Effector memory CD8-positive, alpha-beta T cell (primary cell): ENCODE measurements at regions not wholly inside any gene's neighbourhood (a gene's known extent, or its start where the extent isn't known, plus 50 kb on each side); places are given as distances from the start of the nearest gene placed in this dataset.

Source experiments
- ATAC-seq: fragments of 150-1000 bp; cut with Tn5 transposase; replicated peaks from 2 replicates; pipeline ENCODE4 v1.10.0; 2021; ENCODE audit warnings: mild to moderate bottlenecking, moderate library complexity
- DNase-seq, 3 experiments: peaks; one replicate each; pipeline ENCODE4 v3.0.0; 2021
- H3K27ac Mint-ChIP-seq, 2 donors: one replicate each; pipeline ENCODE4 v1.8.0; 2022; ENCODE audit warnings: mild to moderate bottlenecking in 2 of 2, mixed read lengths in 2 of 2, moderate library complexity in 2 of 2
- H3K27me3 Mint-ChIP-seq, 2 donors: one replicate each; pipeline ENCODE4 v1.8.0; 2022; ENCODE audit warnings: mixed read lengths in 2 of 2
- H3K36me3 Mint-ChIP-seq: one replicate; pipeline ENCODE4 v1.8.0; 2022; ENCODE audit warnings: mild to moderate bottlenecking, moderate library complexity, mixed read lengths; ENCODE audit not compliant: insufficient read depth
- H3K4me1 Mint-ChIP-seq, 2 donors: one replicate each; pipeline ENCODE4 v1.8.0; 2022; ENCODE audit warnings: low read depth in 2 of 2, mixed read lengths in 2 of 2
- H3K4me3 Mint-ChIP-seq, 2 donors: one replicate each; pipeline ENCODE4 v1.8.0; 2022; ENCODE audit warnings: mild to moderate bottlenecking in 2 of 2, mixed read lengths in 2 of 2, moderate library complexity in 2 of 2
- H3K9me3 Mint-ChIP-seq, 2 donors: one replicate each; pipeline ENCODE4 v1.8.0; 2022; ENCODE audit warnings: mixed read lengths in 2 of 2

DNA sequence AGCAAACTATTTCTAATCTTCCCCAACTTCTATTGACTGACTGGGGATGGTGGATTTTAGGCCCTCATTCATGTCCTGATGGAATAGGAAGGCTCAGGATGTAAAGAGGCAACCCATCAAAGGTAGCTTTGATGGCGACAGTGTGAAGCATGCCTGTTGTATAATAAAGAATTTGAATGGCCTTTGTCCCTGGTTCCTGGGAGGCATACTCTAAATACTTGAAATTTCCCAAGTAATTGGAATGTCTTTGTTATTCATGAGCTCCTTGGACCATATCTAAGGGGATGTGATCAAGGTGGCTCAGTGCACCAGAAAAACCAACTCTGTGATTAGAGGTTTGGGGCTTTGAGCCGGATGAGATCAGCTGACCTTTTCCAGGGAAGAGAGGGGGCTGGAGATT is 264.5 kb upstream of the NEBL start:
- Mint-ChIP-seq H3K4me3 (no peak overlapping the region), H3K9me3 (peaks cover 3 to 5% of the 10 kb centered on the region in 2 donors), H3K27me3 (peaks cover 0 to 10% of the 10 kb centered on the region in 2 donors), H3K4me1 (no peaks in the 10 kb centered on the region), H3K36me3 (peaks cover 2% of the 10 kb centered on the region), H3K27ac (no peak overlapping the region)
- ATAC-seq (no peak), DNase-seq (no peak)

DNA sequence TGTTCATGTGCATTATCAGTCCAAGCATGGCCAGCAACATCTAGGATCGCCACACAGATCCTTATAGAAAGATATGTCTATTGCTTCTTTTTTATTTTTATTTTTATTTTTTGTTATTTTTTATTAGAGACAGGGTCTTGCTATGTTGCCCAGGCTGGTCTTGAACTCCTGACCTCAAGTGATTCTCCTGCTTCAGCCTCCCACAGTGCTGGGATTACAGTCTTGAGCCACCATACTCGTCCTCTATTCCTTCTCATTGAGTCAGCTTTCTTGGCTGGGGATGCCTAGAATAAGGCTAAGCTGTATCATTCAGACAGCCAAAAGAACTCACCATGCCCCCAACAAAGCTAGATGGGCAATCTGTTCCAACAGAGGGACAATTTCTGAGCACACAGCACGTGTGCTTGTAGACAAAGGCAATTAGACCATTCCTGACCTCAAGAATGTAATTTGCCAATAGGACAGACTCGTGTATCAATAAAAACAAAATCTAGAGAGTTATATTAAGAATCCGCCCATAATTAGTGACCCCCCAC is 264.0 kb upstream of the NEBL start:
- no peak for ATAC-seq
- H3K9me3 Mint-ChIP-seq: peaks cover 0 to 3% of the 10 kb centered on the region in 2 donors

DNA sequence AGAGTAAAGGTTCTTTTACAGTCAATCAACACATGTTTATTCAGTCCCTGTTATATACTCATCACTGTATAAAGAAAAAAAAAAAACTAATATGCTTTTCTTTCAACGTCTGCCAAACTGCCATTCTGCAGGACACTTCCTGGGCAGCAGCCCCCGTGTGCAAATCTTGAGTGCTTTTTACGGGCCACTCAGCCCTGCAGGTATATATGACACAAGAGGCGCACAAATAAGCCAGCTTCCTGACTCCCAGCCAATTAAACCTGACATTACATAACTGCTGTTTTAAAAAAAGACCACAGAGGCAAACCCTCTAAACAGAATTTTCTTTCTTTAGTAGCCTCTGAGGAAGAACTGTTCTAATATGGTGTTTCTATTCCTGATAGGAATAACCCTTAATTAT is 263.0 kb upstream of the NEBL start:
- Mint-ChIP-seq H3K4me1 (no peaks in the 10 kb centered on the region), H3K27ac (no peak overlapping the region), H3K9me3 (peaks cover 0 to 3% of the 10 kb centered on the region in 2 donors), H3K27me3 (peaks cover 0 to 10% of the 10 kb centered on the region in 2 donors), H3K4me3 (no peak overlapping the region), H3K36me3 (no peaks in the 10 kb centered on the region)
- no peak for DNase-seq
- ATAC-seq: no peak

More for the DNA sequence above, 264.0 kb upstream of the NEBL start:
- Mint-ChIP-seq H3K4me3 (no peak overlapping the region), H3K36me3 (peaks cover 2% of the 10 kb centered on the region), H3K27me3 (peaks cover 0 to 10% of the 10 kb centered on the region in 2 donors), H3K4me1 (no peaks in the 10 kb centered on the region), H3K27ac (no peak overlapping the region)
- no peak for DNase-seq

DNA sequence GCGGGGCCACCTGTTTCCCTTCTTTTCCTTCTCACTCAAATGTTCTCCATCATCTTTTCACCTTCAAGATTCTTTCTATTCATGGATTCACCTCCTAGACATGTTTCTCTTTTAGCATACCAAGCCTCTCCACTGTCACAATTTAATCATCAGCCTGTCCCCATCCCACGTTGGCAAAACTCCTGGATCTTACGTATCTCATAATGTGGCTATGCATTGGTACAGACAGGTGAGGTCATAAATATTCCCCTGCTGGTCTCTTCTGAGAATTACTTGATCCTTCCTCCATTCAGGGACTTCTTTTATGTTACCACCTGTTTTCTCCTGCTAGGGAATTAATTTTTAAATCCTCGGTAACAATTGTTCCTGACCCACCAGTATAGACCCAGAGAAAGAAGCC is 262.6 kb upstream of the NEBL start:
- Mint-ChIP-seq H3K4me3 (no peak overlapping the region), H3K4me1 (no peaks in the 10 kb centered on the region), H3K9me3 (peaks cover 0 to 3% of the 10 kb centered on the region in 2 donors), H3K36me3 (no peaks in the 10 kb centered on the region), H3K27ac (no peak overlapping the region), H3K27me3 (peaks cover 0 to 10% of the 10 kb centered on the region in 2 donors)
- ATAC-seq (no peak), DNase-seq (no peak)

DNA sequence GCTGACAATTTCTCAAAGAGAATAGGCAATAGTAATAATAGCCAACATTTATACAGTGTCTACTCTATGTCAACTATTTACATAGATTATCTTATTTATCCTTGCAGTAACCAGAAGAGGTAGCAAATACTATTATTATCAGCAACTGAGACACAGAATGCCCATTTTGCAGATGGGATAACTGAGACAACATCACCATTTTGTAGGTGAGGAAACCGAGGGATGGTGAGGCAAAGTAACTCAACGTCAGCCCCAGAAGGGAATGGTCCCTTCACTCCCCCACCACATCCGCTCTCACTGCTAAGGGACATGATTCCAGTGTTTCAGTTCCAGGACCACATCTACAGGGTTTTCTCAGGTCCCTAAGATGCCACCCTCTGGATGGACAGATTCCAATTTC is 261.2 kb upstream of the NEBL start:
- no peak overlapping the region for H3K4me3 Mint-ChIP-seq
- H3K9me3 Mint-ChIP-seq: peaks cover 0 to 3% of the 10 kb centered on the region in 2 donors
- DNase-seq: no peak
- H3K4me1 Mint-ChIP-seq: no peaks in the 10 kb centered on the region
- H3K36me3 Mint-ChIP-seq: no peaks in the 10 kb centered on the region
- no peak for ATAC-seq
- H3K27ac Mint-ChIP-seq: no peak overlapping the region
- H3K27me3 Mint-ChIP-seq: peaks cover 0 to 10% of the 10 kb centered on the region in 2 donors

DNA sequence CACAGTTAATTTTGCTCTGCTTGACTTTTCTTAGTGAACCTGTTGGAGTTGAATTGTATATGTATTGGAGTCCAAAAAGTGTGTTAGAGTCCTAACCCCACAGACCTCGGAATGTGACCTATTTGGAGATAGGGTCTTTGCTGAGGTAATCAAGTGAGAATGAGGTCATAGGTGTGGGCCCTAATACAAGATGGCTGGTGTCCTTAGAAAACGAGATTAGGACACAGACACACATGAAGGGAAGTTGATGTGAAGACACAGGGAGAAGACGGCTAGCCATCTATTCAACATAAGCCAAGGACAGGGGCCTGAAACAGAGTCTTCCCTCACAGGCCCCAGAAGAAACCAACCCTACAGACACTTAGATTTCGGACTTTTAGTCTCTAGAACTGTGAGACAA is 260.6 kb upstream of the NEBL start:
- Mint-ChIP-seq H3K27me3 (peaks cover 0 to 10% of the 10 kb centered on the region in 2 donors), H3K36me3 (no peaks in the 10 kb centered on the region), H3K9me3 (peaks cover 0 to 3% of the 10 kb centered on the region in 2 donors), H3K4me1 (no peaks in the 10 kb centered on the region), H3K27ac (no peak overlapping the region), H3K4me3 (no peak overlapping the region)
- no peak for ATAC-seq
- DNase-seq: no peak

DNA sequence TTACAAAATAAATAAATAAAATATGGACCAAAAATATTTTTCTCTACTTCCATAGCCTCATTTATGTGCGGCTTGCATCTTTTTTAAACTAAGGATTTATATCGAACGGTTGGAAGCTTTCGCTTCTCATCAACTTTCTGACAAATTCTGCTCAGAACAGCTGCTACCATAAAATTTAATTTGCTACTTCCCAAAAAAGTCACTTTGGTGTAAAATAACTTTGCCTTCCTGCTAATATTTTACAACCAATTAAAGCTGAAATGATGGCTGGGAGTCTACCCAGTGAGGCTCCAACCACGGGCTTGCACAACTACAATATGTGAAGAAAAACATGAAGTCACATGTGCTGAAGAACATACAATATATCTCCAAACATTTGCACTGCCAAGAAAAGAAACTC is 253.1 kb upstream of the NEBL start:
- ATAC-seq: no peak
- H3K9me3 Mint-ChIP-seq: no peaks in the 10 kb centered on the region

DNA sequence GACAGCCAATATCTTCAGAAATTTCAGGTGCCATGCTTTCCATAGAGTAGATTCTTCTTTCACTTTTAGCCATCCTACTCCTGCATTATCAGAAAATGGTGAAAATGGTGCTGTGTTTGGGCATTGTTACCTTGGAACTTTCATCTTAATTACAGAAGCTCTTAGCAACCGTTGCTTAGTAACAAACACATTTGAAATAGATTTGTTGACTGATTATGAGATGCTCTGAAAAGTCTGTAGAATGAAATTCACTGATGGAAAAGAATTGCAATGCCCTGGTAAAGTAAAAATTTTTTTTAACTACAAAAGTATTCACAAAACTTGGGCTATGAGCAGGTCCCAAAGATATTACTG is 249.3 kb upstream of the NEBL start:
- H3K27me3 Mint-ChIP-seq: peaks cover under 1 to 9% of the 10 kb centered on the region in 2 donors
- H3K36me3 Mint-ChIP-seq: peaks cover 3% of the 10 kb centered on the region
- ATAC-seq (no peak), DNase-seq (no peak)
- no peak overlapping the region for H3K27ac Mint-ChIP-seq
- H3K9me3 Mint-ChIP-seq: no peaks in the 10 kb centered on the region
- no peaks in the 10 kb centered on the region for H3K4me1 Mint-ChIP-seq
- H3K4me3 Mint-ChIP-seq: no peak overlapping the region

More for the DNA sequence above, 253.1 kb upstream of the NEBL start:
- Mint-ChIP-seq H3K27me3 (peaks cover 7 to 12% of the 10 kb centered on the region in 2 donors), H3K27ac (no peak overlapping the region), H3K4me3 (no peak overlapping the region), H3K36me3 (peaks cover 3% of the 10 kb centered on the region), H3K4me1 (no peaks in the 10 kb centered on the region)
- no peak for DNase-seq

DNA sequence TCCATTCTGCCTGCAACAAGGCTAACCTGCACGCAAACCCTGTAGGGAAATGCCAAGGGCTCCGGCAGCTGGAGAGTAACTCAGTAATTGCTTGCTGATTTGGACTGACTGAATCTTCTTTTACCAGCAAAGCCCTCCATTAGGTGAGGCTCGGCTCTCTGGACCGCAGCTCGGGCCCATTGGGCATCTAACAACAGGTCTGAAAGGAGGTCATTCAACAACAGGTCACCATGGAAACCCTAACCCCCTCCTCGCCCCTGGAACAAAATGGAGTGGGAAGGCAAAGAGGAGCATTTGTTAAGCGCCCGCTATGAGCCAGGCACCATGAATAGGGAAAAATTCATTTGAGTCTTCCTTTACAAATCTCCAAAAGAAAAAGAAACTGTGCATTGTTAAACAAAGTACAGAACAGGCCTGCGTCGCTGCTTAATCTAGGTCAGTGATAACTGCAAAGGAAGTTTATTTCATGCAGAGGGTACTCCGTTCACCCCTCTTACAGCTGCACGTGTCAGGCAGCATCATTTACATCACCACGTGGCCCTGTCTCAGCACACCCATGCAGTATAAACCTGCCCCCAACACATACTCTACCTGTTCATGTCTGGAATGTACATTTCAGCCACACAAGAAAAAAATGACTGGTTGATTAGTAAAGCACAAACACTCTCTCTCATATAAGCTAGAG is 248.8 kb upstream of the NEBL start:
- H3K27me3 Mint-ChIP-seq: peaks cover 4 to 9% of the 10 kb centered on the region in 2 donors
- DNase-seq (no peak), ATAC-seq (no peak)
- H3K4me1 Mint-ChIP-seq: no peaks in the 10 kb centered on the region
- no peaks in the 10 kb centered on the region for H3K9me3 Mint-ChIP-seq
- H3K36me3 Mint-ChIP-seq: peaks cover 3% of the 10 kb centered on the region
- no peak overlapping the region for H3K4me3 Mint-ChIP-seq
- H3K27ac Mint-ChIP-seq: no peak overlapping the region

DNA sequence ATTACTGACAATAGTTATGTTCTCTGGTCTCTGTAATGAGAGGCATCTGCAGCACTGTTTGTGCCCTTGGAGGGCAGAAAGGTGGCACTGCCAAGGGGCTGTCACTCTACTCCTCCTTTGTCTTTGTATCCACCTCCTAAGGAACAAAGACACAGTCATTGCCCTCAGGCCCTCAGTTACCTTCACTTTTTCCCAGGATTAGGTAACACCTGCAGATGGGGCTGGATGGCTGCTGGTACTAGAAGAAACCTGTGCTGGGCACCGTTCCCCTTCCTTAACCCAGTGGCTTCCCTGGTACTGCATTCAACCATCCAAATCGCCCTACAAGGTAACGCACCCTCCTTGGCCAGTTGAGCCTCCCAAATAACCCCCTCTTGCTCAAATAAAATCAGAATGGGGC is 246.9 kb upstream of the NEBL start:
- H3K4me3 Mint-ChIP-seq: no peak overlapping the region
- no peaks in the 10 kb centered on the region for H3K9me3 Mint-ChIP-seq
- H3K4me1 Mint-ChIP-seq: no peaks in the 10 kb centered on the region
- H3K36me3 Mint-ChIP-seq: no peaks in the 10 kb centered on the region
- H3K27me3 Mint-ChIP-seq: peaks cover 5 to 9% of the 10 kb centered on the region in 2 donors
- H3K27ac Mint-ChIP-seq: no peak overlapping the region
- DNase-seq (no peak), ATAC-seq (no peak)

DNA sequence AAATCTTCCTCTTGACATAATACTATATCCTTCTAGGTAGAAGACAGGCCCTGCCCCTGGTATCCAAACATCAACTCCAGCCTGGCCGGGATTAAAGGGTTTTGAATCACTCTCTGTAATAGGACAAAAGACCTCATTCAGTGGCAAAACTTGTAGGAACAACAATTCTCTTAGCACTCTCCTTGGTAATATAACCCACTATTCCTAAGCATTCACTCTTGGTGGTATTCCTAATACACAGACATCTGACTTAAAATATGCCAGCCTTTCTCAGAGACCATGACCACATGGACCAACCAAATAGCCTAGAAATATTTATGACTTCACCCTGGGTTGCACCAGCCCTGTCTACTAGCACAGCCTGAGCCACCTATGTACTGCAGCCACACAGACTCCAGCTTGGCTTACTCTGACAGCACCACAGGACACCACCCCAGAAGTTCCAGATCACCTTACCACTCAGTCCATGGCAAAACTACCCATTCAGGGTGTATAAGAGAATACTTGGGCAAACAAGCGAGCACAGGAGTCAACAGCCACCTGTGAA is 244.9 kb upstream of the NEBL start:
- DNase-seq: no peak
- H3K36me3 Mint-ChIP-seq: no peaks in the 10 kb centered on the region
- H3K9me3 Mint-ChIP-seq: no peaks in the 10 kb centered on the region
- no peak for ATAC-seq
- peaks cover 5 to 9% of the 10 kb centered on the region in 2 donors for H3K27me3 Mint-ChIP-seq
- no peaks in the 10 kb centered on the region for H3K4me1 Mint-ChIP-seq
- H3K4me3 Mint-ChIP-seq: no peak overlapping the region
- no peak overlapping the region for H3K27ac Mint-ChIP-seq

DNA sequence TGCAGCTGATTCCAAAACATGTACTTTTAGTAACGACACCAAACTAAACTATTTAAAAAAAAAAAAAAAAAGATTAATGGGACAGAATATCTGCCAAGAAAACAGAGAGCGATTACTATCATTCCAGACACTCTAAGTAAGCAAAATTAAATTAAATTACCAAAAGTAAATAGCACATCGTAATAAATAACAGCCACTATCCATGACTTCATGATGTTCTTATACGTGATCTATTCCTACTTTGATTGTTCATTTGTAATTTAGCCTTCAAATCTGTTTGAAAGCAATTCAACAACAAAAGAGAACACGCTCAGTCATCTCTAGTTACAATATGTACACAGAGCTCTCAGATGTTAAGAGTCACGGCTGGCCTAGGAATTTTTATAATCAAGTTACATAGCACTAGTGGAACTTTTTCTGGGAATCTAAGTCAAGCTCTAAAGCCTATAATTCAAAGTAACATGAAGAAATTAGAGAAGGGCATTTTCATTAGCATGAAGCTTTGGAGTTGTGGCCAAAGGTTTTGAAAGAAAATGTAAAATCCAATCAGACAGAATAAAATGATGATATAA is 241.7 kb upstream of the NEBL start:
- Mint-ChIP-seq H3K27ac (no peak overlapping the region), H3K9me3 (peaks cover 0 to 2% of the 10 kb centered on the region in 2 donors), H3K27me3 (peaks cover 18 to 28% of the 10 kb centered on the region in 2 donors), H3K36me3 (no peaks in the 10 kb centered on the region), H3K4me3 (no peak overlapping the region), H3K4me1 (no peaks in the 10 kb centered on the region)
- ATAC-seq (no peak), DNase-seq (no peak)

DNA sequence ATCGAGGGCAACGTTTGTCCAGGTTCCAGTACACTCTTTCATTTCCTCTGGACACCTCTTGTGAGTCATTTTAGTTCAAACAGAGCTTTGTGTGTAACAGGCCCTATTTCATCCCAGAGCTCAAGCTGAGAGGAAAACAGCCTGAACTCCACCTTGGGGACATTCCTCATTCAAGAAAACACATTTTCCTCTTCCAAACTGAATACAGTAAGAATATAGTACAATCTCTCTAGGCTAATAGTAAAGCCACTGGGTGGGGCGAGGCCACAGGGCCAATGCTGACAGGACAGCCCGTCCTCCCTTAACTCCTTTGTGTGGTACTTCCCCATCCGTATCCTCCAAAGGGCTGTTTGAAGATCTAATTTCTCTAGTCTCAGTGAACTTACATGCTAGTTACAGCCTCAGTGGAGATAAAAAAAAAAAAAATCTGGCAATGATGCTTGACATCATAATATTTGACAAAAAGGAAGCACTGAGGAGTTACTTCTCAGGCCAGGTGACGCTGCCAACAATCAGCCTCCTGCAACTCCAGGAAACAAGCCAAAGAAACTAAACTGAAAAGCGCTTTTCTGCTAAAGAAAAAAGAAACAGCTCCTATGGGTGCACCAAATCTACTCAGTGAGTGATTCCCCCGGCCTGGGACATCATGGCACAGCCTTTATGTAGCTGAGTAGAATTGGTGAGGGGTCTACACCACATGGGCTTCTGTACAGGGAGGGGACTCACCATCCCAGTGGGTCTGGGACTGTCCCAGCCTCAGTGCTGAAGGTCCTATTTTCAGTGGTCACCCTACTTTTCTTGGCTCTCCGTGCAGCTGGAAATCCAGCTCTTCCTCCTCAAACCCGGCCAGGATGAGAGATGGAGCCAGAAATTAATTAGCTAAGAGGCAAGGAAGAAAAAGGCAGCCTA is 238.2 kb upstream of the NEBL start:
- Mint-ChIP-seq H3K4me1 (no peaks in the 10 kb centered on the region), H3K27me3 (peaks cover 13 to 20% of the 10 kb centered on the region in 2 donors), H3K4me3 (no peak overlapping the region), H3K27ac (no peak overlapping the region), H3K9me3 (peaks cover 0 to 2% of the 10 kb centered on the region in 2 donors), H3K36me3 (no peaks in the 10 kb centered on the region)
- no peak for DNase-seq
- ATAC-seq: no peak
